Left lobe of liver (tissue), 2 donors: ENCODE measurements at regions not wholly inside any gene's neighbourhood (a gene's known extent, or its start where the extent isn't known, plus 50 kb on each side); places are given as distances from the start of the nearest gene placed in this dataset.
"Not testable (repeated sequence)": the region's sequence is repeated elsewhere in the genome, so short reads cannot be mapped to it uniquely, and the experiment has no call there.

ENCODE experiments used
- ATAC-seq: fragments of 200-7000 bp; cut with Tn5 transposase; one replicate; pipeline ENCODE4 v1.9.1; 2020; ENCODE audit warnings: mild to moderate bottlenecking, moderate library complexity
- DNase-seq: peaks from one replicate; pipeline ENCODE4 v3.0.0-alpha.2; 2020; ENCODE audit warnings: low spot score
- donor health status: DM: no; HTN: no; CAD: no; lungs with moderate emphysema.
- donor health status: DM: no; HTN: yes; CAD: no.

DNA sequence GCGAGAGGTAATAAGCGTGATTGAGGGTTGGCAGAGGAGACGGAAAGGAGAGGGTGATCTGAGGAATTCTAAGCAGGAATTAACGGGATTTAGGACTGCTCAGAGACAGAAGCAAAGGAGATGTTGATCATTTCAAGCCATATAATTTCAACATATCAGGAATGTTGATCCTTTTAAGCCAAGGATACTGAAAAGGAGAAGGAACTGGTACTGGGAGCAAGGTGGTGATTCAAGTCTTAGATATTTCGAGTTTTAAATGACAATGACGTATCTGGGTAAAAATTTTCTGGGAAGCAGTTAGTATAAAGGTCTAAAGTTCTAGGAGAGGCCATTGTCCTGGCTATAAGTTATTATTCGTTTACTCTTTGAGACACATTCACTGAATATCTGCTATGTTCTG, 91.3 kb upstream of the OGFRL1 start:
- ATAC-seq (no peak), DNase-seq (no peak)

GRCh38 chr6:71197780-71198179, 90.8 kb upstream of the OGFRL1 start:
- DNase-seq (no peak), ATAC-seq (no peak)

GRCh38 chr6:71198908-71199307, 89.7 kb upstream of the OGFRL1 start:
- DNase-seq (no peak), ATAC-seq (no peak)

- ATAC-seq = no peak
- DNase-seq = no peak
Observed at GRCh38 chr6:71199736-71200135, 88.9 kb upstream of the OGFRL1 start.

DNA sequence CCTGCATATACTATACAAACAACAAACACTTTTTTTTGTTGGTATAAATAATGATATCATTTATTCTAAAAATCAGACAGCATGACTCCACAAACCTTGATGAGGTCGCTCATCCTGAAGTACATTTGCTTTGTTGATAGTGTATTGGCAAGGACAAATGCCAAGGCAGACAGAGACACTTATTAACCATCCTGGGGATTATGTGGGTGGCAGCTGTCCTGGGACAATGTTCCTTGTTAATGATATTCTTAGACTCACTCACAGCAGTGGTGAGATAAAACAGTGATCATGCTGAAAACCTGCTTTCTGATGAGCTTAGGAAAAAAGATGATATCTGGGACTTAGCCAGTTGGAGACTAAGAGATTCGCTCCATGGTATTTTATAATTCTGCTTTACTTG, 85.4 kb upstream of the OGFRL1 start:
- no peak for ATAC-seq

GRCh38 chr6:71204741-71205140, 83.9 kb upstream of the OGFRL1 start:
- ATAC-seq (no peak), DNase-seq (no peak)

More for the DNA sequence above, 85.4 kb upstream of the OGFRL1 start:
- DNase-seq = no peak

DNA sequence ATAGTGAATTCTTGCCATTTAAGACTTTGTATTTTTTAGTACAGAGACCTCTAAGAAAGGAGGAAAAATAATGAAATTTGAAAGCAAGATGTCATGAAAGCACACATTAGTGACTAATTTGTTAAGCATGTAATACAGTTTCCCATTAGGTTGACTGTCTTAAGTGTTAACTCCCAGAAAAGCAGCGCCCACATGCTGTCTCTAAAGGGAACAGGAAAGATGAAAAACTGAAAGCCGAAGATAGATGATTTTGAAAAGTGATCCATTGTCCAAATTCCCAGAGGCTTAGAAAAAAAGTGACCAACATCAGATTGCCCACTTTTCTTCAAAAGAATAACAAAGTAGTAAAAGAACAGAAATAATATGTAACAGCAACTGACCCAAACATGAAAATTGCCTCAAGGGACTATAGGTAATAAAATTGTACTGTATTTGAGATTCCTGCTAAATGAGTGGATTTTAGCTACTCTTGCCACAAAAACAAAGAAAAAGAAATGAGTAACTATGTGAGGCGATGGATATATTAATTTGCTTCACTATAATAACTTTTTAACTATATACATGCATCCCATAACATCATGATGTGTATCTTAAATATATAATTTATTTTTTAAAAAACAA, 83.2 kb upstream of the OGFRL1 start:
- ATAC-seq (no peak), DNase-seq (no peak)

DNA sequence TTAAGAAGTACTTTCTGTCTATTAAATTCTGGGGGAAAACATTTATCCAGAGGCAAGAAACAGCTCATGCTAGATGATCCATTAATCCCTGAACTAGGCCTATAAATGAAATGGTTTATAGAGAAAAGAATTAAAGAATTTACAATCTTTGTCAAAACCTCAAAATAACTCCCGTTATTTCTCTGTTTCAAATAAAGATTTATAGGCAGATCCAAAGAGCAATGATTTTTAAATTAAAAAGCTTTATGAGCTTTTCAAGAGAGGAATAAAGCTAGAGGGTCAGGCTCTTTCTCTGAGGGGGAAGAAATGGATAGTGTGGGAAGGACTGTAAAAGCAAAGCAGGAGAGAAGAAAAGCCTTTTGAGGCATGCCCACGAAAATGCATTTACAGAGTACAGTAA, 82.5 kb upstream of the OGFRL1 start:
- no peak for DNase-seq
- no peak for ATAC-seq

DNA sequence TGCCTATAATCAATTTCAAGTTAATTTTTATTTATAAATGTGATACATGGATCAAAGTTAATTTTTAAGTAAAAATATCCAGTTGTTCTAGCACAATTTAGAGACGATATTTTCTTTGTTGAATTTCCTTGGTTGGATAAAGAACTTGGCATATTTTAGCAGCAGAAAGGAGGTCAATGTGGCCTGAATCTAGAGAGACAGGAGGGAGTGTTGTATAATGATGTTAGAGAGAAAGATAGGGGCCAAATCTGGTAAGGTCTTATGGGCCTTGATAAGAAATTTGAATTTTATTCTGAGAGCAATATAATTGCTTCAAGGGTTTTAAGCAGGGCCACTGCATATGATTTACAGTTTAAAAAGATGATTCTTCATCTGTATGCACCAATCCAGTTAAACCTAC, 79.4 kb upstream of the OGFRL1 start:
- DNase-seq (no peak), ATAC-seq (no peak)

DNA sequence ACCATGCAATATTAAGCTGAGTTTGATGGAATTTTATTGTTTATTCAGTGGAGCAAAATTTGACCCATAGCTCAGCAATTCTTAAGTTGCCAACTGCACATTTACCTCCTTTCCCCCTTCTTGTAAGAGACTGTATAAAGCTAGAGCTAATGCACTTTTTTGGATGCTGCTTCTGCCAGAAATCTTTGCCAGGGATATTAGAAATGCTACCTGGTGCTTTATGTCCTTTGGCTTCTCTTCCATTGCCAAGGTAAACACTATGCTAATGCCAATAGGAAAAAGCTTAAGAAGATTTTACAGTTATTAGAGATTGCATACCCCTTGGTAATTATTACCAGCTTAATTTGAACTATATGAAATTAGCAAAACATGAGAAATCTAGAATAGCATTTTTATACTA, 79.0 kb upstream of the OGFRL1 start:
- DNase-seq (no peak), ATAC-seq (no peak)

DNA sequence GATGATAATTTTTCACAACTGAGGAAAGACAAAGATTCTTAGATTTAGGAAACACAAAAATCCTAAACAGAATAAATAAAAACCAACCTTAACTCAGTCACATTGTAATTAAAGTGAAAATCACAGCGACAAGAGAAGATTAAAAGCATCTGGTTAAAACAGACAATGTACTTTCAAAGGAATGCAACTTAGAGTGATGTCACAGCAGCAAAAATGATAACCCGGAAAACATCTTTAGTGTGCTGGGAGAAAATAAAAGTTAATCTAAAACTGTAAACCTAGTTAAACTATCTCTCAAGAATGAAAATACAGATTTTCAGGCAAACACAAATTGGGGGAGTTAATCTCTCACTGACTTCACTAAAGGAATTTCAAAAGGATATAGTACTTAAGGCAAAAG, 76.8 kb upstream of the OGFRL1 start:
- DNase-seq = no peak
- ATAC-seq = no peak

- ATAC-seq = no peak
- no peak for DNase-seq
Observed at GRCh38 chr6:71220466-71220865, 68.1 kb upstream of the OGFRL1 start.

DNA sequence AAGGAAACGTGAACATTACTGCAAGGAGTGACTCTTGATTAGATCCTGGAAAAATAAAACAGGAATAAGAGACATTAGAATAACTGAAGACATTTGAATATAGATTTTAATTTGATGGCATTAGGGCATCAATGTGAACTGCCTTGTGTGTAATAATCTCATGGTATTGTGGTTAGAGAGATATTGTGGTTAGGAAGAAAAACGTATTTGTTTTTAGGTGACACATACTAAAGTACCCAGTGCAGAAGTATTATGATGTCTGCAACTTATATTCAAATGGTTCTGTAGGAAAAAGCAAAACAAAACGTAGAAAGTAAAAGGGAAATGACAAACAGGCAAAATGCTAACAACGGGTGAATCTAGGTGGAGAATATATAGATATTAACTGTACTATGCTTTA, 65.9 kb upstream of the OGFRL1 start:
- no peak for DNase-seq
- no peak for ATAC-seq

DNA sequence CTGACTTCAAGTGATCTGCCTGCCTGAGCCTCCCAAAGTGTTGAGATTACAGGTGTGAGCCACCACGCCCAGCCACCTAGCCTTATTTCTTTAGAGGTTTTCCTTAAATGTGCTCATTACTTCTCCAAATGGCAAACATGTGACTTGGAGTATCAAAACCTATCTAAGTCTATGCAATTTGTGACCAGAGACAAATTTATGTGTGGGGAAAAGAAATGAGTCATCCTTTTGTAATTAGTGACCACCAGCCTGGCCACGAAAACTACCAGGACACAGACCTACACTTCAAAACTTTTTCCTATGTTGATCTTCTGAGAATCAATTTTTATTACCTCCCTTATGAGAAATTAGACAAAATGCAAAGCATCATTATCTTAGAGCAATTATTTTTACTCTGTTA, 64.6 kb upstream of the OGFRL1 start:
- no peak for ATAC-seq
- no peak for DNase-seq

- no peak for DNase-seq
- ATAC-seq = no peak
Observed at GRCh38 chr6:71226151-71226550, 62.5 kb upstream of the OGFRL1 start.

GRCh38 chr6:71228461-71229041, 60.1 kb upstream of the OGFRL1 start:
- ATAC-seq (no peak), DNase-seq (no peak)

- DNase-seq = no peak
- ATAC-seq = no peak
Observed at GRCh38 chr6:71229477-71229876, 59.1 kb upstream of the OGFRL1 start.

DNA sequence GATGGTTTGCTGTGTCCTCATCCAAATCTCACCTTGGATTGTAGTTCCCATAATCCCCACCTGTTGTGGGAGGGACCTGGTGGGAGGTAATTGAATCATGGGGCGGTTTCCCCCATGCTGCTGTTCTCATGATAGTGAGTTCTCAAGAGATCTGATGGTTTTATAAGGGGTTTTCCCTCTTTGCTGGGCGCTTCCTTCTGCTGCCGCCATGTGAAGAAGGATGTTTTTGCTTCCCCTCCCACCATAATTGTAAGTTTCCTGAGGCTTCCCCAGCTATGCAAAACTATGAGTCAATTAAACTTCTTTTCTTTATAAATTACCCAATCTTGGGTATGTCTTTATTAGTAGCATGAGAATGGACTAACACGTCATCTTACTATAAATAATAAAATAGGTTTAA, 55.7 kb upstream of the OGFRL1 start:
- ATAC-seq, DNase-seq: not testable (repeated sequence)

GRCh38 chr6:71236926-71237434, 51.6 kb upstream of the OGFRL1 start:
- no peak for ATAC-seq

DNA sequence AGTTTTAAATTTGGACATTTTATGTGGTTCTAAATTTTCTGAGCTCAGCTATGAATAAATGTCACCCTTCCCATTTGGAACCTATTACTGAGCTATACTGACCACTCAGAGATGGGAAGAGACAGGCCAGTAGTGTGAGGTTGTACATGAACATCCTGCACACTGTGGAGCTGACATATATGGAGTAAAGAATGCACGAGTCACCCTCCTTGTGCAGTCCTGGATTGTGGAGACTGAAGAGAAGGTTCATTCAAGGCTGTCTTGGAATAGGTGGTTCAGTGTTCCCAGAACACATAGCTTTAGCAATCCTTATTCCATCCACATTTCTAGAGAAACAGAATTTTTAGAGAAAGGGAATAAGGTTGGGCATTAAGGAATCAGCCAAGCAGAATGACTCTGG, 50.3 kb upstream of the OGFRL1 start:
- no peak for ATAC-seq

More at GRCh38 chr6:71236926-71237434, 51.6 kb upstream of the OGFRL1 start:
- DNase-seq = no peak

More for the DNA sequence above, 50.3 kb upstream of the OGFRL1 start:
- DNase-seq = no peak
